ENCODE measurements at regions not wholly inside any gene's neighbourhood (a gene's known extent, or its start where the extent isn't known, plus 50 kb on each side); places are given as distances from the start of the nearest gene placed in this dataset.
"Not testable (repeated sequence)": the region's sequence is repeated elsewhere in the genome, so short reads cannot be mapped to it uniquely, and the experiment has no call there.

- DNase-seq: no peak
Observed at GRCh38 chr9:38253200-38253599, 139.3 kb upstream of the ALDH1B1 start.

GRCh38 chr9:38251036-38251860 lies 141.3 kb upstream of the ALDH1B1 start:
- no peak for DNase-seq

GRCh38 chr9:38250279-38251035 lies 142.0 kb upstream of the ALDH1B1 start:
- DNase-seq: no peak

- no peak for DNase-seq
Observed at GRCh38 chr9:38249587-38250210, 142.8 kb upstream of the ALDH1B1 start.

- DNase-seq: no peak
Observed at GRCh38 chr9:38249049-38249448, 143.5 kb upstream of the ALDH1B1 start.

GRCh38 chr9:38246833-38247232 lies 145.7 kb upstream of the ALDH1B1 start:
- no peak for DNase-seq

- no peak for DNase-seq
Observed at GRCh38 chr9:38244971-38245370, 147.5 kb upstream of the ALDH1B1 start.

- DNase-seq: no peak
Observed at GRCh38 chr9:38243993-38244392, 148.5 kb upstream of the ALDH1B1 start.

GRCh38 chr9:38242151-38242550 lies 150.4 kb upstream of the ALDH1B1 start:
- not testable (repeated sequence) for DNase-seq

GRCh38 chr9:38240051-38240450 lies 152.5 kb upstream of the ALDH1B1 start:
- no peak for DNase-seq

- no peak for DNase-seq
Observed at GRCh38 chr9:38235244-38235643, 157.3 kb upstream of the ALDH1B1 start.

GRCh38 chr9:38234479-38235170 lies 157.9 kb upstream of the ALDH1B1 start:
- no peak for DNase-seq

GRCh38 chr9:38233796-38234355 lies 158.6 kb upstream of the ALDH1B1 start:
- DNase-seq: no peak

GRCh38 chr9:38233343-38233742 lies 159.2 kb upstream of the ALDH1B1 start:
- DNase-seq: peak; percentile 22

GRCh38 chr9:38232895-38233294 lies 159.6 kb upstream of the ALDH1B1 start:
- no peak for DNase-seq

- no peak for DNase-seq
Observed at GRCh38 chr9:38229504-38230155, 160.6 kb upstream of the SHB start.

GRCh38 chr9:38229104-38229500 lies 160.1 kb upstream of the SHB start:
- DNase-seq: no peak

GRCh38 chr9:38228331-38229103 lies 159.5 kb upstream of the SHB start:
- DNase-seq: no peak

GRCh38 chr9:38227656-38228055 lies 158.6 kb upstream of the SHB start:
- no peak for DNase-seq

- DNase-seq: peak; percentile 87
Observed at GRCh38 chr9:38227061-38227540, 158.1 kb upstream of the SHB start.

GRCh38 chr9:38226491-38226951 lies 157.5 kb upstream of the SHB start:
- DNase-seq: peak; percentile 74

Measured in COR-L47 (cell line).